SU-DHL-6 (cell line): ENCODE measurements at regions not wholly inside any gene's neighbourhood (a gene's known extent, or its start where the extent isn't known, plus 50 kb on each side); places are given as distances from the start of the nearest gene placed in this dataset.

Experiments used
- EZH2phosphoT487 ChIP-seq: fragments of 200-600 bp; sonication (generic), shearing (Covaris generic); conservative IDR thresholded peaks from 2 replicates; pipeline ENCODE4 v1.6.1; 2018; ENCODE audit warnings: mild to moderate bottlenecking, antibody characterized with exemption, low read length, moderate library complexity, mixed read lengths
- TF ChIP-seq, protein P1 (sequence below): fragments of 200-600 bp; sonication (generic); IDR thresholded peaks from one replicate; pipeline ENCODE4 v1.5.1; 2017; ENCODE audit warnings: antibody characterized with exemption, mild to moderate bottlenecking, low read length, moderate library complexity; ENCODE audit not compliant: insufficient read depth, poor library complexity, severe bottlenecking

DNA sequence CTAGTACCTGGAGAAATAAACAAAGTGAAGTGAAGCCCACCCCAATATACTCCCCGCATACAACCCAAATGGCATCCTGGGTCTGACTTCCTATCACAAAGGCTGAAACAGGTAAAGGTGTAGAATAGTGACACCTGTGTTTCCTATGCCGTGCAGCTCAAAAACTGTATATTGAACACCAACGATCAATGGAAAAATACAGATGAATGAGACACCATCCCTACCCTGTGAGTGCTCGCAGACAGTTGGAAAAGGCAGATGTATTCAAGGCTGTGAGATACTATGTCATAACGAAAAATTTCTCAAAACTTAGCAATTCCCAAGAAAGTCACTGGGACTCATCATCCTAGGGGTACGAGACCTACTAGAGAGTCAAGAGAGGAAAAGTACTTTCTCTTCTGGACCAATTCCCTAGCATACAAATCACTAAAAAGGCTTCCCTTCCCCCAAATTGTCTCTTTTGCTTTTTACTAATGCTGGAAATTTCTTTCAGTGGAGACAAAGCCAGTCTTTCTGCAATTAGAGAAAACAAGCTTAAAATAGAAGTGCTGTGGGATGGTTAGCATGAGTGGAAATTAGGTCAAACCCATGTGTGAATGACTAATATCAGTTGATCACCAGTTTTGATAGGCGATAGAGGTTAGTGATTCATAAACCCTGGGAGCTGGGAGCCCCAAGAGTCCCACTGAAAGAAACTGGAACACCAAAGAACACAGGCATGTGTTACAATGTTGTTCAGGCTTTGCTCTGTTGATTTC, 249.7 kb downstream of the SPTSSA start:
- TF ChIP-seq, protein P1, sequence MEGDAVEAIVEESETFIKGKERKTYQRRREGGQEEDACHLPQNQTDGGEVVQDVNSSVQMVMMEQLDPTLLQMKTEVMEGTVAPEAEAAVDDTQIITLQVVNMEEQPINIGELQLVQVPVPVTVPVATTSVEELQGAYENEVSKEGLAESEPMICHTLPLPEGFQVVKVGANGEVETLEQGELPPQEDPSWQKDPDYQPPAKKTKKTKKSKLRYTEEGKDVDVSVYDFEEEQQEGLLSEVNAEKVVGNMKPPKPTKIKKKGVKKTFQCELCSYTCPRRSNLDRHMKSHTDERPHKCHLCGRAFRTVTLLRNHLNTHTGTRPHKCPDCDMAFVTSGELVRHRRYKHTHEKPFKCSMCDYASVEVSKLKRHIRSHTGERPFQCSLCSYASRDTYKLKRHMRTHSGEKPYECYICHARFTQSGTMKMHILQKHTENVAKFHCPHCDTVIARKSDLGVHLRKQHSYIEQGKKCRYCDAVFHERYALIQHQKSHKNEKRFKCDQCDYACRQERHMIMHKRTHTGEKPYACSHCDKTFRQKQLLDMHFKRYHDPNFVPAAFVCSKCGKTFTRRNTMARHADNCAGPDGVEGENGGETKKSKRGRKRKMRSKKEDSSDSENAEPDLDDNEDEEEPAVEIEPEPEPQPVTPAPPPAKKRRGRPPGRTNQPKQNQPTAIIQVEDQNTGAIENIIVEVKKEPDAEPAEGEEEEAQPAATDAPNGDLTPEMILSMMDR: no peak
- TF ChIP-seq EZH2phosphoT487: no peak
